Ovary (tissue), 7 donors: ENCODE measurements at regions not wholly inside any gene's neighbourhood (a gene's known extent, or its start where the extent isn't known, plus 50 kb on each side); places are given as distances from the start of the nearest gene placed in this dataset.

Experiments
- DNase-seq, 5 donors: peaks; one replicate each; pipeline ENCODE4 v3.0.0-alpha.2; 2019 to 2020
- H3K27ac ChIP-seq, 2 donors: fragments of 200-600 bp; one replicate each; pipeline versions ENCODE4 v1.5.1 to v1.8.0; 2019 to 2022
- H3K27me3 ChIP-seq: fragments of 200-600 bp; one replicate; pipeline ENCODE4 v1.8.0; 2022
- H3K36me3 ChIP-seq: fragments of 200-600 bp; sonication (generic); one replicate; pipeline ENCODE4 v1.5.1; 2019
- H3K4me1 ChIP-seq: one replicate; pipeline ENCODE4 v1.8.1; 2013; ENCODE audit warnings: mild to moderate bottlenecking, moderate library complexity; ENCODE audit not compliant: insufficient read depth
- H3K4me3 ChIP-seq: fragments of 200-600 bp; sonication (generic); one replicate; pipeline ENCODE4 v1.5.1; 2017
- H3K9me3 ChIP-seq, 2 donors: fragments of 200-600 bp in 1 of 2; sonication (generic) in 1 of 2; one replicate each; pipeline versions ENCODE4 v1.5.1 to v1.8.1; 2013 to 2019; ENCODE audit warnings: mild to moderate bottlenecking in 1 of 2, moderate library complexity in 1 of 2
- CTCF ChIP-seq, 3 donors: fragments of 450-650 bp in 2 of 3; fragments of 200-600 bp in 1 of 3; IDR thresholded peaks; one replicate each; pipeline versions ENCODE4 v1.5.1 to v1.8.0; 2016 to 2022; ENCODE audit warnings: antibody characterized with exemption in 3 of 3, mild to moderate bottlenecking in 1 of 3
- EP300 ChIP-seq: sonication (generic); formaldehyde crosslinking; IDR thresholded peaks from one replicate; pipeline ENCODE4 v1.6.1; 2017; ENCODE audit warnings: antibody characterized with exemption
- POLR2A ChIP-seq: fragments of 450-650 bp; IDR thresholded peaks from one replicate; pipeline ENCODE4 v1.6.1; 2017; ENCODE audit warnings: antibody characterized with exemption, mild to moderate bottlenecking, moderate library complexity
- WGBS, 3 donors: extraction: QIAGEN DNeasy Blood & Tissue Kit in 1 of 3; methylation state at CpG; one replicate each; pipeline versions ENCODE4 v1.1.5 to v1.1.7; 2013 to 2017; 5-methylcytosine and 5-hydroxymethylcytosine counted together
- intact Hi-C, 4 donors: fragments of 100-400 bp; cut with DNase I; formaldehyde crosslinking; loops; one replicate each; pipeline versions ENCODE4 v1.11.0 to v1.15.1; 2022 to 2023
- donor health status: DM: no; HTN: no; CAD: no; lungs with moderate emphysema.
- donor health status: DM: no; HTN: no; CAD: no.
- donor health status: Bipolar disorder and iron deficiency.
- donor health status: DM: no; HTN: no; CAD: no.
- donor health status: DM: yes; HTN: yes; CAD: no.

- 44 to 53% (median 48%) methylated on average over 9 of the region's 9 CpGs for WGBS, 3 donors
- DNase-seq: no peak
- H3K9me3 ChIP-seq: peaks cover 0 to 5% of the 10 kb centered on the region in 2 donors
- no peak overlapping the region for H3K4me3 ChIP-seq
- H3K27me3 ChIP-seq: no peaks in the 10 kb centered on the region
- TF ChIP-seq POLR2A (no peak), CTCF (IDR thresholded peaks at IDR 0.05) (no peak), EP300 (no peak)
- no peaks in the 10 kb centered on the region for H3K4me1 ChIP-seq
- intact Hi-C loops: no loop called here
- H3K36me3 ChIP-seq: no peaks in the 10 kb centered on the region
- no peak overlapping the region for H3K27ac ChIP-seq
These were observed 98.8 kb downstream of the SOX1 start for GRCh38 chr13:112165712-112166111.

GRCh38 chr13:112168761-112169160, 101.8 kb downstream of the SOX1 start:
- WGBS, 3 donors: 74 to 89% (median 83%) methylated on average over 11 of the region's 11 CpGs
- Histone ChIP-seq H3K36me3 (no peaks in the 10 kb centered on the region), H3K4me1 (no peaks in the 10 kb centered on the region), H3K4me3 (no peak overlapping the region), H3K9me3 (peaks cover 0 to 5% of the 10 kb centered on the region in 2 donors), H3K27ac (no peak overlapping the region), H3K27me3 (no peaks in the 10 kb centered on the region)
- intact Hi-C loops: no loop called here
- DNase-seq: no peak
- TF ChIP-seq CTCF (IDR thresholded peaks at IDR 0.05) (no peak), POLR2A (no peak), EP300 (no peak)

- no peak overlapping the region for H3K4me3 ChIP-seq
- no peaks in the 10 kb centered on the region for H3K36me3 ChIP-seq
- no peak for DNase-seq
- 86 to 89% (median 87%) methylated on average over 17 of the region's 17 CpGs for WGBS, 3 donors
- TF ChIP-seq CTCF (IDR thresholded peaks at IDR 0.05) (no peak), EP300 (no peak), POLR2A (no peak)
- no peak overlapping the region for H3K27ac ChIP-seq
- no peaks in the 10 kb centered on the region for H3K4me1 ChIP-seq
- intact Hi-C loops: no loop called here
- H3K27me3 ChIP-seq: no peaks in the 10 kb centered on the region
- H3K9me3 ChIP-seq: peaks cover 0 to 5% of the 10 kb centered on the region in 2 donors
These were observed 103.2 kb downstream of the SOX1 start for GRCh38 chr13:112169941-112170822.

GRCh38 chr13:112170823-112171569, 104.0 kb downstream of the SOX1 start:
- intact Hi-C loops: no loop called here
- H3K4me1 ChIP-seq: no peaks in the 10 kb centered on the region
- 84 to 87% (median 86%) methylated on average over 15 of the region's 15 CpGs for WGBS, 3 donors
- TF ChIP-seq CTCF (IDR thresholded peaks at IDR 0.05) (no peak), POLR2A (no peak), EP300 (no peak)
- H3K36me3 ChIP-seq: no peaks in the 10 kb centered on the region
- no peak for DNase-seq
- peaks cover 0 to 3% of the 10 kb centered on the region in 2 donors for H3K9me3 ChIP-seq
- H3K27ac ChIP-seq: no peak overlapping the region
- H3K27me3 ChIP-seq: no peaks in the 10 kb centered on the region
- H3K4me3 ChIP-seq: no peak overlapping the region
